ENCODE measurements at regions not wholly inside any gene's neighbourhood (a gene's known extent, or its start where the extent isn't known, plus 50 kb on each side); places are given as distances from the start of the nearest gene placed in this dataset.

GRCh38 chr9:126116351-126117157, 210.1 kb upstream of the MVB12B start:
- TF ChIP-seq POLR2A (IDR thresholded peaks at IDR 0.05) (no peak), CTCF (IDR thresholded peaks at IDR 0.05) (no peak)
